GM10266 (cell line): ENCODE measurements at regions not wholly inside any gene's neighbourhood (a gene's known extent, or its start where the extent isn't known, plus 50 kb on each side); places are given as distances from the start of the nearest gene placed in this dataset.
"Not testable (repeated sequence)": the region's sequence is repeated elsewhere in the genome, so short reads cannot be mapped to it uniquely, and the experiment has no call there.

Experiments
- DNase-seq: peaks from one replicate; pipeline ENCODE4 v3.0.0; 2012; ENCODE audit errors: extremely low spot score
- TF ChIP-seq, protein P1 (sequence below): IDR thresholded peaks from 2 replicates; pipeline ENCODE4 v1.5.1; 2012; ENCODE audit warnings: mild to moderate bottlenecking, low read depth; ENCODE audit not compliant: control insufficient read depth, insufficient read depth; ENCODE audit errors: missing control alignments

- no peak for DNase-seq
- TF ChIP-seq, protein P1, sequence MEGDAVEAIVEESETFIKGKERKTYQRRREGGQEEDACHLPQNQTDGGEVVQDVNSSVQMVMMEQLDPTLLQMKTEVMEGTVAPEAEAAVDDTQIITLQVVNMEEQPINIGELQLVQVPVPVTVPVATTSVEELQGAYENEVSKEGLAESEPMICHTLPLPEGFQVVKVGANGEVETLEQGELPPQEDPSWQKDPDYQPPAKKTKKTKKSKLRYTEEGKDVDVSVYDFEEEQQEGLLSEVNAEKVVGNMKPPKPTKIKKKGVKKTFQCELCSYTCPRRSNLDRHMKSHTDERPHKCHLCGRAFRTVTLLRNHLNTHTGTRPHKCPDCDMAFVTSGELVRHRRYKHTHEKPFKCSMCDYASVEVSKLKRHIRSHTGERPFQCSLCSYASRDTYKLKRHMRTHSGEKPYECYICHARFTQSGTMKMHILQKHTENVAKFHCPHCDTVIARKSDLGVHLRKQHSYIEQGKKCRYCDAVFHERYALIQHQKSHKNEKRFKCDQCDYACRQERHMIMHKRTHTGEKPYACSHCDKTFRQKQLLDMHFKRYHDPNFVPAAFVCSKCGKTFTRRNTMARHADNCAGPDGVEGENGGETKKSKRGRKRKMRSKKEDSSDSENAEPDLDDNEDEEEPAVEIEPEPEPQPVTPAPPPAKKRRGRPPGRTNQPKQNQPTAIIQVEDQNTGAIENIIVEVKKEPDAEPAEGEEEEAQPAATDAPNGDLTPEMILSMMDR: no peak
These were observed 379.1 kb upstream of the CCL2 start for GRCh38 chr17:33875973-33876372.

- DNase-seq: not testable (repeated sequence)
These were observed 372.8 kb upstream of the CCL2 start for GRCh38 chr17:33882273-33882672.

- not testable (repeated sequence) for DNase-seq
These were observed 372.4 kb upstream of the CCL2 start for GRCh38 chr17:33882677-33883076.

GRCh38 chr17:33888455-33888854, 366.6 kb upstream of the CCL2 start:
- TF ChIP-seq, protein P1: no peak
- DNase-seq: no peak

GRCh38 chr17:33889040-33889439, 366.0 kb upstream of the CCL2 start:
- no peak for DNase-seq
- TF ChIP-seq, protein P1: no peak

GRCh38 chr17:33889766-33890165, 365.3 kb upstream of the CCL2 start:
- TF ChIP-seq, protein P1: no peak

GRCh38 chr17:33892717-33893591, 362.1 kb upstream of the CCL2 start:
- TF ChIP-seq, protein P1: no peak
- DNase-seq: no peak

More at GRCh38 chr17:33889766-33890165, 365.3 kb upstream of the CCL2 start:
- no peak for DNase-seq

DNA sequence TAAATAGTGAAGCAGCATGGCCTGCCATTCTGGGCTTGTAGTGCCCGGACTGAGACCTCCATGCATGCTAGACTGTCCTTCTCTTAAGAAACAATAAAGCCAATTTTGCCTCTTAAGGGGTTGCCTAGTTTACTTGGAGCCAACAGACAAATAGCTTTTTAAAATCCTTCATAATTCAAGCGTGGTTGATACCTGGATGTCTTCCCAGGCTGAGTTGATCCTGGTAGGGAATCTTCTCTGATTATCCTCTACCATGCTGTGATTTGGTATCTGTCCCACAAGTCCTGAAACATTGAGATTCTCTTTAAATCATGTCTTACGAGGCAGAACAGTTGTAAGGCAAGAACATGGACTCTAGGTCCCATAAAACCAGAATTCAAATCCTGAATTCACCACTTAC, 359.6 kb upstream of the CCL2 start:
- no peak for DNase-seq
- TF ChIP-seq, protein P1: no peak
